Lung microvascular endothelial cell (primary cell): ENCODE measurements at regions not wholly inside any gene's neighbourhood (a gene's known extent, or its start where the extent isn't known, plus 50 kb on each side); places are given as distances from the start of the nearest gene placed in this dataset.
A peak's percentile ranks its signal among the peaks of the same experiment; 100 is the strongest.

ENCODE experiments used
- DNase-seq, 2 donors: peaks; one replicate each; pipeline versions ENCODE4 v3.0.0 to v3.0.0-alpha.2; 2010; ENCODE audit warnings: low read depth in 2 of 2

GRCh38 chr14:27371868-27372267, 774.0 kb upstream of the NOVA1 start:
- no peak for DNase-seq

- no peak for DNase-seq
Measured at GRCh38 chr14:27372771-27373170, 774.9 kb upstream of the NOVA1 start.

GRCh38 chr14:27384124-27384523, 786.3 kb upstream of the NOVA1 start:
- no peak for DNase-seq

- no peak for DNase-seq
Measured at GRCh38 chr14:27386391-27386790, 788.6 kb upstream of the NOVA1 start.

GRCh38 chr14:27387463-27387862, 789.6 kb upstream of the NOVA1 start:
- no peak for DNase-seq

GRCh38 chr14:27389402-27389801, 791.6 kb upstream of the NOVA1 start:
- DNase-seq: no peak

GRCh38 chr14:27390155-27390554, 792.3 kb upstream of the NOVA1 start:
- no peak for DNase-seq

GRCh38 chr14:27391331-27391730, 793.5 kb upstream of the NOVA1 start:
- no peak for DNase-seq

- DNase-seq: no peak
Measured at GRCh38 chr14:27392153-27392552, 794.3 kb upstream of the NOVA1 start.

- DNase-seq: no peak
Measured at GRCh38 chr14:27409944-27410343, 812.1 kb upstream of the NOVA1 start.

- DNase-seq: no peak
Measured at GRCh38 chr14:27410981-27411380, 813.1 kb upstream of the NOVA1 start.

GRCh38 chr14:27427796-27428195, 830.0 kb upstream of the NOVA1 start:
- DNase-seq: peak in 1 of 2 donors; percentile 2

- DNase-seq: no peak
Measured at GRCh38 chr14:27435923-27436670, 838.3 kb upstream of the NOVA1 start.

- DNase-seq: no peak
Measured at GRCh38 chr14:27484633-27485032, 886.8 kb upstream of the NOVA1 start.

- DNase-seq: no peak
Measured at GRCh38 chr14:27485193-27485592, 887.4 kb upstream of the NOVA1 start.

- DNase-seq: no peak
Measured at GRCh38 chr14:27506272-27506671, 908.4 kb upstream of the NOVA1 start.

- no peak for DNase-seq
Measured at GRCh38 chr14:27528328-27528727, 930.5 kb upstream of the NOVA1 start.

GRCh38 chr14:27536748-27537147, 938.9 kb upstream of the NOVA1 start:
- no peak for DNase-seq

- DNase-seq: no peak
Measured at GRCh38 chr14:27546111-27546510, 948.3 kb upstream of the NOVA1 start.

- DNase-seq: no peak
Measured at GRCh38 chr14:27553790-27554189, 956.0 kb upstream of the NOVA1 start.

GRCh38 chr14:27557445-27557844, 959.6 kb upstream of the NOVA1 start:
- no peak for DNase-seq

- no peak for DNase-seq
Measured at GRCh38 chr14:27559848-27560247, 962.0 kb upstream of the NOVA1 start.

GRCh38 chr14:27566843-27567382, 969.1 kb upstream of the NOVA1 start:
- DNase-seq: no peak

- DNase-seq: no peak
Measured at GRCh38 chr14:27573018-27573417, 975.2 kb upstream of the NOVA1 start.
